Ishikawa (cell line): ENCODE measurements at regions not wholly inside any gene's neighbourhood (a gene's known extent, or its start where the extent isn't known, plus 50 kb on each side); places are given as distances from the start of the nearest gene placed in this dataset.

Experiments
- CEBPB ChIP-seq: IDR thresholded peaks from 2 replicates; pipeline ENCODE4 v1.6.1; 2012
- CREB1 ChIP-seq: IDR thresholded peaks from 2 replicates; pipeline ENCODE4 v1.6.1; 2012; ENCODE audit warnings: low read depth
- EGR1 ChIP-seq: IDR thresholded peaks from 2 replicates; pipeline ENCODE4 v1.6.1; 2012
- EP300 ChIP-seq: IDR thresholded peaks from 2 replicates; pipeline ENCODE4 v1.6.1; 2012; ENCODE audit warnings: borderline replicate concordance
- FOXM1 ChIP-seq: IDR thresholded peaks from 2 replicates; pipeline ENCODE4 v1.6.1; 2012; ENCODE audit warnings: low read depth, borderline replicate concordance
- NFIC ChIP-seq: IDR thresholded peaks from 2 replicates; pipeline ENCODE4 v1.6.1; 2012
- RAD21 ChIP-seq: IDR thresholded peaks from 2 replicates; pipeline ENCODE4 v1.6.1; 2012; ENCODE audit warnings: low read depth
- TAF1 ChIP-seq: IDR thresholded peaks from 2 replicates; pipeline ENCODE4 v1.6.1; 2012; ENCODE audit warnings: low read depth, mild to moderate bottlenecking
- TCF12 ChIP-seq: IDR thresholded peaks from 2 replicates; pipeline ENCODE4 v1.6.1; 2012; ENCODE audit warnings: low read depth
- TEAD4 ChIP-seq: IDR thresholded peaks from 2 replicates; pipeline ENCODE4 v1.6.1; 2012
- YY1 ChIP-seq: IDR thresholded peaks from 2 replicates; pipeline ENCODE4 v1.6.1; 2012; ENCODE audit warnings: low read depth
- ZBTB7A ChIP-seq: IDR thresholded peaks from 2 replicates; pipeline ENCODE4 v1.6.1; 2012; ENCODE audit warnings: low read depth
- TF ChIP-seq, protein P1 (sequence below): IDR thresholded peaks from 2 replicates; pipeline ENCODE4 v1.6.1; 2012
- TF ChIP-seq, protein P2 (sequence below): IDR thresholded peaks from 2 replicates; pipeline ENCODE4 v1.6.1; 2012; ENCODE audit warnings: low read depth, mild to moderate bottlenecking
- TF ChIP-seq, protein P3 (sequence below): IDR thresholded peaks from 2 replicates; pipeline ENCODE4 v1.6.1; 2012

DNA sequence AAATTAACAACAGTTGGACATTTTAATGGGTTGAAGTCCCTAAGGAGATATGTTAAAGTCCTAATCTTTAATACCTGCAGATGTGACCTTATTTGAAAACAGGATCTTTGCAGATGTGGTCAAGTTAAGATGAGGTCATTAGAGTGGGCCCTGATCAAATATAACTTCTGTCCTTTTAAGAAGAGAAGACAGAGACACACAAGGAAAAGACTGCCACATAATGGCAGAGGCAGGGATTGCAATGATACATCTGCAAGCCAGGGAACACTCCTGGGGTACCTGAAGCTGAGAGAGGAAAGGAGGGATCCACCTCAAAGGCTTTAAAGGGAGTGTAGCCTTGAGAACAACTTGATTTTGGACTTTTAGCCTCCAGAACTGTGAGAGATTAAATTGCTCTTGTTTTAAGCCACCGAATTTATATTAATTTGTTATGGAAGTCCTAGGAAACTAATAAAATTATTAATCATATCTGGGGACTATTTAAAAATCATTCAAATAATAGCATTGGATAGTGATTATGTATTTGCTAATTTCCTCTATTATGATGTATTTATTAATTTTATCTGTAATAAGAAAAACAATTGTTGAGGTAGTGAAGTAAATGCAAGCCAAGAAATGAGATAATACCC is 700.0 kb upstream of the PCDH15 start:
- TF ChIP-seq CEBPB = no peak
- TF ChIP-seq RAD21 = peak; percentile 88
- TF ChIP-seq EGR1 = no peak
- no peak for TF ChIP-seq TEAD4
- no peak for TF ChIP-seq FOXM1

DNA sequence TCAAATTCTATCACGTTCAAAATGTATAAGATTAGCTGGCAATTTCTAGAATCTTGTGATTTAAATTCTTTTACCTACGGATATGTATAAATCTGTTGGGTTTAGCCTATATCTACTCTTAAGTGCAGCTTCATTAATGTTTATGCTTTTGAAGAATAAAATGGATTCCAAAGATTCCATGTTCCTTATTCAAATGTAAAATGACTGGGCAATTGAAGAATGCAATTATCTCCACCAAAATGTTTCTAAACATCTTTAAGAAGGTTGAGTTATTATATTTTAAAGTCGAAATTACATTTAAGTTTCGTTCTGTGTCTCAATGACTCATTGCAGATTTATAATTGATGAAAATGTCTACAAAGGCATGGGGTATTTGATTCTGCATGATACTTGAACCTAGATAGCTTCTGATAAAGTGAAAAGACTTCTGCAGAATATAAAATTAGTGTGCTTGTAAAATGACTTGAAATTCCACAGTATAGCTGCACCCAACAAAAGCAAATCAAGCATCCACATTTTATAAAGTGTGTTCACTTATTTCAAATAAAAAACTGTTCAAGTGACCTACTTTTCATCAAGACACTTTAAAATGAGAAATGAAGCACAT is 697.0 kb upstream of the PCDH15 start:
- TF ChIP-seq, protein P1, sequence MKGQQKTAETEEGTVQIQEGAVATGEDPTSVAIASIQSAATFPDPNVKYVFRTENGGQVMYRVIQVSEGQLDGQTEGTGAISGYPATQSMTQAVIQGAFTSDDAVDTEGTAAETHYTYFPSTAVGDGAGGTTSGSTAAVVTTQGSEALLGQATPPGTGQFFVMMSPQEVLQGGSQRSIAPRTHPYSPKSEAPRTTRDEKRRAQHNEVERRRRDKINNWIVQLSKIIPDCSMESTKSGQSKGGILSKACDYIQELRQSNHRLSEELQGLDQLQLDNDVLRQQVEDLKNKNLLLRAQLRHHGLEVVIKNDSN = no peak
- TF ChIP-seq TCF12 = no peak
- TF ChIP-seq TEAD4 = no peak
- TF ChIP-seq ZBTB7A = no peak
- TF ChIP-seq EP300 = no peak
- TF ChIP-seq, protein P2, sequence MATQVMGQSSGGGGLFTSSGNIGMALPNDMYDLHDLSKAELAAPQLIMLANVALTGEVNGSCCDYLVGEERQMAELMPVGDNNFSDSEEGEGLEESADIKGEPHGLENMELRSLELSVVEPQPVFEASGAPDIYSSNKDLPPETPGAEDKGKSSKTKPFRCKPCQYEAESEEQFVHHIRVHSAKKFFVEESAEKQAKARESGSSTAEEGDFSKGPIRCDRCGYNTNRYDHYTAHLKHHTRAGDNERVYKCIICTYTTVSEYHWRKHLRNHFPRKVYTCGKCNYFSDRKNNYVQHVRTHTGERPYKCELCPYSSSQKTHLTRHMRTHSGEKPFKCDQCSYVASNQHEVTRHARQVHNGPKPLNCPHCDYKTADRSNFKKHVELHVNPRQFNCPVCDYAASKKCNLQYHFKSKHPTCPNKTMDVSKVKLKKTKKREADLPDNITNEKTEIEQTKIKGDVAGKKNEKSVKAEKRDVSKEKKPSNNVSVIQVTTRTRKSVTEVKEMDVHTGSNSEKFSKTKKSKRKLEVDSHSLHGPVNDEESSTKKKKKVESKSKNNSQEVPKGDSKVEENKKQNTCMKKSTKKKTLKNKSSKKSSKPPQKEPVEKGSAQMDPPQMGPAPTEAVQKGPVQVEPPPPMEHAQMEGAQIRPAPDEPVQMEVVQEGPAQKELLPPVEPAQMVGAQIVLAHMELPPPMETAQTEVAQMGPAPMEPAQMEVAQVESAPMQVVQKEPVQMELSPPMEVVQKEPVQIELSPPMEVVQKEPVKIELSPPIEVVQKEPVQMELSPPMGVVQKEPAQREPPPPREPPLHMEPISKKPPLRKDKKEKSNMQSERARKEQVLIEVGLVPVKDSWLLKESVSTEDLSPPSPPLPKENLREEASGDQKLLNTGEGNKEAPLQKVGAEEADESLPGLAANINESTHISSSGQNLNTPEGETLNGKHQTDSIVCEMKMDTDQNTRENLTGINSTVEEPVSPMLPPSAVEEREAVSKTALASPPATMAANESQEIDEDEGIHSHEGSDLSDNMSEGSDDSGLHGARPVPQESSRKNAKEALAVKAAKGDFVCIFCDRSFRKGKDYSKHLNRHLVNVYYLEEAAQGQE = no peak
- TF ChIP-seq CEBPB = no peak
- no peak for TF ChIP-seq EGR1

DNA sequence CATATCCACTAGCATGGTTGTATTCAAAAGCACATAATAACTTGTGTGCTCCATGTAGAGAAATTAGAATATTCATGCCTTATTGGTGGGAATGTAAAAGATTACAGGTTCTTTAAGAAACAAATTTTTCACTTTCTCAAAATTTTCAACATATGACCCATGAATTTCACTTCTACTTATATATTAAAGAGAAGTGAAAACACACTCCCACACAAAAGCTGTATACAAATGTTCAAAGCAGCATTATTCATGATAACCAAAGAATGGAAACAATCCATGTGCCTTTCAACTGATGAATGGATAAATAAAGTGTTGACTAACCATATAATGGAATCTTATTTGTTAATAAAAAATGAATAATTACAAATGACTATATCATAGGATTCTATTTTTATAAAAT is 694.5 kb upstream of the PCDH15 start:
- no peak for TF ChIP-seq NFIC
- TF ChIP-seq RAD21 = no peak
- TF ChIP-seq YY1 = no peak
- TF ChIP-seq TCF12 = no peak
- TF ChIP-seq, protein P1 = no peak
- no peak for TF ChIP-seq EP300
- TF ChIP-seq, protein P3, sequence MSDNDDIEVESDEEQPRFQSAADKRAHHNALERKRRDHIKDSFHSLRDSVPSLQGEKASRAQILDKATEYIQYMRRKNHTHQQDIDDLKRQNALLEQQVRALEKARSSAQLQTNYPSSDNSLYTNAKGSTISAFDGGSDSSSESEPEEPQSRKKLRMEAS = no peak
- TF ChIP-seq TEAD4 = no peak
- TF ChIP-seq EGR1 = no peak
- no peak for TF ChIP-seq FOXM1
- no peak for TF ChIP-seq ZBTB7A
- TF ChIP-seq CEBPB = no peak
- no peak for TF ChIP-seq TAF1
- TF ChIP-seq CREB1 = no peak
- TF ChIP-seq, protein P2 = no peak

DNA sequence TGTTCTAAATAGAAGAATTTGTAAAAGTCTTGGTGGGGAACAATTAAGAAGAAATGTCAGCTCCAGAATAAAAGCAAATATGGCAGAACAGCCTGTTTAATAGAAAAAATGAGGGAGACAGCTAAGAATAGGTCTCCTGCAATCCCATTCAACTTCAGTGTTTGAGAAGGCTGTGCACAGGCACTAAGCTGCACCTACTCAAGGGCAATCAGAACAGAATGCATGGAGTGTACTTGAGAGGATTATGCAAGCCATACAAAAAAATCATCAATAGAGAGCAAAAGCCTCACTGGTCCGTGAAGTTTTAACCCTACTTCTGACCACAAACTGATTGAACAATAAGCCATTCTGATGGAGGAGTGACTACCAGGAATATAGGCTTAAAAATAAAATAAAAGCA is 690.7 kb upstream of the PCDH15 start:
- TF ChIP-seq, protein P3 = no peak
- TF ChIP-seq EP300 = no peak
- no peak for TF ChIP-seq RAD21
- TF ChIP-seq, protein P1 = no peak
- TF ChIP-seq FOXM1 = no peak
- TF ChIP-seq, protein P2 = no peak
- TF ChIP-seq TCF12 = no peak
- no peak for TF ChIP-seq NFIC
- TF ChIP-seq ZBTB7A = no peak
- TF ChIP-seq TAF1 = no peak
- no peak for TF ChIP-seq YY1
- TF ChIP-seq TEAD4 = no peak
- no peak for TF ChIP-seq CEBPB
- no peak for TF ChIP-seq EGR1
- no peak for TF ChIP-seq CREB1
